ENCODE measurements at regions not wholly inside any gene's neighbourhood (a gene's known extent, or its start where the extent isn't known, plus 50 kb on each side); places are given as distances from the start of the nearest gene placed in this dataset.
"Not testable (repeated sequence)": the region's sequence is repeated elsewhere in the genome, so short reads cannot be mapped to it uniquely, and the experiment has no call there.

DNA sequence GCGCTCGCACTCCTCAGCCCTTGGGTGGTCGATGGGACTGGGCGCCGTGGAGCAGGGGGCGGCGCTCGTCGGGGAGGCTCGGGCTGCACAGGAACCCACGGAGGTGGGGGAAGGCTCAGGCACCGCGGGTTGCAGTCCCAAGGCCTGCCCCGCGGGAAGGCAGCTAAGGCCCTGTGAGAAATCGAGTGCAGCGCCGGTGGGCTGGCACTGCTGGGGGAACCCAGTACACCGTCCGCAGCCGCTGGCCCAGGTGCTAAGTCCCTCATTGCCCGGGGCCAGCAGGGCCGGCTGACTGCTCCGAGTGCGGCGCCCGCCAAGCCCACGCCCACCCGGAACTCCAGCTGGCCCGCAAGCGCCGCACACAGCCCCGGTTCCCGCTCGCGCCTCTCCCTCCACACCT lies 244.2 kb upstream of the PLXNA2 start:
- TF ChIP-seq, protein P1, sequence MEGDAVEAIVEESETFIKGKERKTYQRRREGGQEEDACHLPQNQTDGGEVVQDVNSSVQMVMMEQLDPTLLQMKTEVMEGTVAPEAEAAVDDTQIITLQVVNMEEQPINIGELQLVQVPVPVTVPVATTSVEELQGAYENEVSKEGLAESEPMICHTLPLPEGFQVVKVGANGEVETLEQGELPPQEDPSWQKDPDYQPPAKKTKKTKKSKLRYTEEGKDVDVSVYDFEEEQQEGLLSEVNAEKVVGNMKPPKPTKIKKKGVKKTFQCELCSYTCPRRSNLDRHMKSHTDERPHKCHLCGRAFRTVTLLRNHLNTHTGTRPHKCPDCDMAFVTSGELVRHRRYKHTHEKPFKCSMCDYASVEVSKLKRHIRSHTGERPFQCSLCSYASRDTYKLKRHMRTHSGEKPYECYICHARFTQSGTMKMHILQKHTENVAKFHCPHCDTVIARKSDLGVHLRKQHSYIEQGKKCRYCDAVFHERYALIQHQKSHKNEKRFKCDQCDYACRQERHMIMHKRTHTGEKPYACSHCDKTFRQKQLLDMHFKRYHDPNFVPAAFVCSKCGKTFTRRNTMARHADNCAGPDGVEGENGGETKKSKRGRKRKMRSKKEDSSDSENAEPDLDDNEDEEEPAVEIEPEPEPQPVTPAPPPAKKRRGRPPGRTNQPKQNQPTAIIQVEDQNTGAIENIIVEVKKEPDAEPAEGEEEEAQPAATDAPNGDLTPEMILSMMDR (tag by site-specific recombination; IDR thresholded peaks at IDR 0.05): not testable (repeated sequence)
- TF ChIP-seq ZSCAN16 (tag by site-specific recombination; IDR thresholded peaks at IDR 0.05); ZNF174 (tag by site-specific recombination; IDR thresholded peaks at IDR 0.05); GLI4 (tag by site-specific recombination; IDR thresholded peaks at IDR 0.05); ZNF600 (tag by site-specific recombination; IDR thresholded peaks at IDR 0.05); ZNF121 (tag by site-specific recombination; IDR thresholded peaks at IDR 0.05); PRDM1 (tag by site-specific recombination; IDR thresholded peaks at IDR 0.05); TCF7L2 (IDR thresholded peaks at IDR 0.05; ENCODE audit: borderline replicate concordance, low read depth, low read length); ZNF747 (tag by site-specific recombination; IDR thresholded peaks at IDR 0.05); ZNF138 (tag by site-specific recombination; IDR thresholded peaks at IDR 0.05; ENCODE audit: borderline replicate concordance): not testable (repeated sequence)
- TF ChIP-seq, protein P2, sequence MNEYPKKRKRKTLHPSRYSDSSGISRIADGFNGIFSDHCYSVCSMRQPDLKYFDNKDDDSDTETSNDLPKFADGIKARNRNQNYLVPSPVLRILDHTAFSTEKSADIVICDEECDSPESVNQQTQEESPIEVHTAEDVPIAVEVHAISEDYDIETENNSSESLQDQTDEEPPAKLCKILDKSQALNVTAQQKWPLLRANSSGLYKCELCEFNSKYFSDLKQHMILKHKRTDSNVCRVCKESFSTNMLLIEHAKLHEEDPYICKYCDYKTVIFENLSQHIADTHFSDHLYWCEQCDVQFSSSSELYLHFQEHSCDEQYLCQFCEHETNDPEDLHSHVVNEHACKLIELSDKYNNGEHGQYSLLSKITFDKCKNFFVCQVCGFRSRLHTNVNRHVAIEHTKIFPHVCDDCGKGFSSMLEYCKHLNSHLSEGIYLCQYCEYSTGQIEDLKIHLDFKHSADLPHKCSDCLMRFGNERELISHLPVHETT (tag by site-specific recombination; IDR thresholded peaks at IDR 0.05): not testable (repeated sequence)
- TF ChIP-seq, protein P3, sequence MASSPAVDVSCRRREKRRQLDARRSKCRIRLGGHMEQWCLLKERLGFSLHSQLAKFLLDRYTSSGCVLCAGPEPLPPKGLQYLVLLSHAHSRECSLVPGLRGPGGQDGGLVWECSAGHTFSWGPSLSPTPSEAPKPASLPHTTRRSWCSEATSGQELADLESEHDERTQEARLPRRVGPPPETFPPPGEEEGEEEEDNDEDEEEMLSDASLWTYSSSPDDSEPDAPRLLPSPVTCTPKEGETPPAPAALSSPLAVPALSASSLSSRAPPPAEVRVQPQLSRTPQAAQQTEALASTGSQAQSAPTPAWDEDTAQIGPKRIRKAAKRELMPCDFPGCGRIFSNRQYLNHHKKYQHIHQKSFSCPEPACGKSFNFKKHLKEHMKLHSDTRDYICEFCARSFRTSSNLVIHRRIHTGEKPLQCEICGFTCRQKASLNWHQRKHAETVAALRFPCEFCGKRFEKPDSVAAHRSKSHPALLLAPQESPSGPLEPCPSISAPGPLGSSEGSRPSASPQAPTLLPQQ (tag by site-specific recombination; IDR thresholded peaks at IDR 0.05): not testable (repeated sequence)
- TF ChIP-seq, protein P4, sequence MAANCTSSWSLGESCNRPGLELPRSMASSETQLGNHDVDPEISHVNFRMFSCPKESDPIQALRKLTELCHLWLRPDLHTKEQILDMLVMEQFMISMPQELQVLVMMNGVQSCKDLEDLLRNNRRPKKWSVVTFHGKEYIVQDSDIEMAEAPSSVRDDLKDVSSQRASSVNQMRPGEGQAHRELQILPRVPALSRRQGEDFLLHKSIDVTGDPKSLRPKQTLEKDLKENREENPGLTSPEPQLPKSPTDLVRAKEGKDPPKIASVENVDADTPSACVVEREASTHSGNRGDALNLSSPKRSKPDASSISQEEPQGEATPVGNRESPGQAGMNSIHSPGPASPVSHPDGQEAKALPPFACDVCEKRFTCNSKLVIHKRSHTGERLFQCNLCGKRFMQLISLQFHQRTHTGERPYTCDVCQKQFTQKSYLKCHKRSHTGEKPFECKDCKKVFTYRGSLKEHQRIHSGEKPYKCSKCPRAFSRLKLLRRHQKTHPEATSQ (tag by site-specific recombination; IDR thresholded peaks at IDR 0.05): not testable (repeated sequence)
